HG03045 (cell line): ENCODE measurements at regions not wholly inside any gene's neighbourhood (a gene's known extent, or its start where the extent isn't known, plus 50 kb on each side); places are given as distances from the start of the nearest gene placed in this dataset.

ENCODE experiments used
- ATAC-seq: cut with Tn5 transposase; IDR thresholded peaks from one replicate; pipeline ENCODE4 v1.9.1; 2021; ENCODE audit warnings: mild to moderate bottlenecking, moderate library complexity; ENCODE audit not compliant: unreplicated experiment

GRCh38 chr17:70857351-70857750 lies 688.0 kb downstream of the KCNJ2 start:
- no peak for ATAC-seq

GRCh38 chr17:70859829-70860228 lies 690.5 kb downstream of the KCNJ2 start:
- ATAC-seq = no peak

GRCh38 chr17:70862295-70862694 lies 693.0 kb downstream of the KCNJ2 start:
- no peak for ATAC-seq

DNA sequence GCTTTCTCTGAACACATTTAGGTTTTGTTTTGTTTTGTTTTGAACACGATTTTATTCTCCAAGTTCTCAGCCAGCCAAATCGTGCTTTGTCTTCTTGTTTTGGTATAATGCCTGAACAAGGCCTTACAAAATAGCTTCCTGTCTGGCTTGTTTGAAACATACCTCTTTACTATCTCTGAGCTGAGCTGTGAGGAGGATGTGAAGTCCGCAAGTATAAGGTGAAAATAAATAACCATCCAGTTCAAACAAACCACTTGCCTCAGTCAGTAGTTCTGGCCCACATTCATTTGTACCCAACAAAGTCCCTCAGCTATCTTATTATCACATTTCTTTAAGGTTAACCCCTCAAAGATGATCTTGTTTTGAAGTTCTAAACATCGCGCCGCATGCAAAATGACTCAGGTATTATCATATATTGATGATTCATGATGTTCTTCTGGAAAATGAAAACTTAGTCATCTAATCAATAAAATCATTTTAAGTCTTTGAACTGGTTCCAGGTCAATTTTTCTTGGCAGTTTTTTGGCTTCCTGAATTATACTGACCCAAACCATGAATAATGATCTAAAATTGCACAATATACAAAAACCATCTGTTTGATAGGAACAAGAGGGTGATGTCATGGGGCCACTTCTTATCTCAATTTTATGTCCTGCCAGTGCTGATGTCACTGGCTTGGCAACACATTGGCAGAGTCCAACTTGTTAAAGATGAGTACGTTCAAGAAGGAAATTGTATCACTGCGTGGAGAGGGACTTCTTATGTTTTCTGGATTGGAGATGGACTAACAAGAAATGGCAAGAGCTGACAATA lies 694.3 kb downstream of the KCNJ2 start:
- no peak for ATAC-seq

DNA sequence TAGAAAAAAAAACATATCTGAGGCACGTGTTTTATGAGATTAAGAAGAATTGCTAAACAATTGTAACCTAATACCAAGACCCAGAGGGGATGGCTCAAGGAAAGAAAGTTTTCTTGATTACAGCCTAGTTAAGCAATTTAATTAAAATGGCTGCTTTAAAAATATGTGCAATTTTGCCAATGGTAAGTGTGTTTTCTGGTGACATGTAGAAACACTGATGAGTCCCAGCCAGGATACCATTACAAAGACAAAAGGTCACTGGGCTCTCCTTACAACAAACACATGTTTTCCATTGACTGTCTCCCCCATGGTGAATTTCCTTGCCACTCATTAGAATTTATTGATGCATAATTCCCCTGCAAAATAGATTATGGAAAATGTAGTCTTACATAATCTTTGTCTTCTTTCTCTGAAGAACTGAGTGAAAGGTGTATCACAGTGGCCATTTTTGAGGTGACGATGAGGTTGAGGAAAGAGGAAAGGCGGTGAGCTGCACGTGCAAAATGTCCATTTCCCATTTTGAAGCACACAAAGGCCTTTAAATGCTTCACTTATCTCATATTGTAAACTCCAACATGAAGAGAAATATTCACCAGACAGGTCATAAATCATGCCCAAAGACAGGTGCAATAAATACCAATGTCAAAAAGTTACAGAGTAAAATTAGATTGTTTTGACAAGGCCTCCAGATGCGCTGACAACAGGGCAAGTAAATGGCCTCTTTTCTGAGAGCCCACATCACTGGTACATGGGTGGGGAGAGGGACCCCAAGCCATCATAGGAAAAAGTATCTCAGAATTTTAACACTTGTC lies 696.9 kb downstream of the KCNJ2 start:
- no peak for ATAC-seq

DNA sequence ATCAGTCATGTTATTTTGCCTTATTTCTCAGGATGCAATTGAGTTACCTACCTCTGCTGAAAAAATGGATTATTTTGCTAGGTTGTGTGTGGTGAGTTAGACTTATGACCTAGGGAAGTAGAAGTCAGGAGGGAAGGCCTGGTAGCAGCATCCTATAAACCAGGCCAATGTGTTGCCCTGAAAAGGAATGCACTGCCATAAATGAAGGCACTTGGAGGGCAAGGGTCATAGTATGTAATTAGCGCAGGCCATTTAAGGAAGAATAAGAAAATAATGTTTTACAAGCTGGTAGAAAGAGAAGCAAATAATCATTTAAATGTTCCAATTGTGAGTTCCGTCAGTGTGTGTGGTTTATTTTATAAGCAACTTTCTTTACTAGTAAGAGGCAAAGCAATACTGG lies 698.8 kb downstream of the KCNJ2 start:
- ATAC-seq = no peak

GRCh38 chr17:70869402-70870085 lies 700.2 kb downstream of the KCNJ2 start:
- ATAC-seq = no peak

DNA sequence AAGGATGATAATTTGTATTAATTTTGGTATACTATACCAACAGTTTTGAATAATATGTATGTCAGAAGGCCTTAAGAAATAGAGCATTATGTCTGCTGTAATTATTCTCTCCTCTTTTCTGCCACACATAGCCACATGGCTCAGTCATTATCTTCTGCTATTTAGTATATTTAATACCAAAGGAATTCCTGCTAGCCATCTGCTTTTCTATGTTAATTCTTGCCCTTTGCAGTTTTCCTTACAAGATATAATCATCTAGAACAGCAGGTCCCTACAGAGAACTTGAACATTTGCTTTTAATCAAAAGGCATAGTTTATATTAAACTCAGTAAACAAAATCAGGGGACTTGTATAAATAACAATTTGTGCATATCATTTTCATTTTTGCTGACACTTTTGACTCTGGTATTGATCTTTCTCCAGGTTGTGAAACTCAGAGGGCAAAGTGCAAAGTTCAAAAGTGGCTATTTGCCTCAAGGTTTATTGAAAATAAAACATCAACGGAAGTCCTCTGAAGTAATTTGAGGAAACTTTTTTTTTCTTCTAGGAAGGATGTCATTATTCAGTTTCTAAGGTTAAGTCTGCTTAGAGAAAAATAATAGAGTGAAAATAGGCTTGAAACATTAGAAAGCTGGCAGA lies 702.0 kb downstream of the KCNJ2 start:
- no peak for ATAC-seq

DNA sequence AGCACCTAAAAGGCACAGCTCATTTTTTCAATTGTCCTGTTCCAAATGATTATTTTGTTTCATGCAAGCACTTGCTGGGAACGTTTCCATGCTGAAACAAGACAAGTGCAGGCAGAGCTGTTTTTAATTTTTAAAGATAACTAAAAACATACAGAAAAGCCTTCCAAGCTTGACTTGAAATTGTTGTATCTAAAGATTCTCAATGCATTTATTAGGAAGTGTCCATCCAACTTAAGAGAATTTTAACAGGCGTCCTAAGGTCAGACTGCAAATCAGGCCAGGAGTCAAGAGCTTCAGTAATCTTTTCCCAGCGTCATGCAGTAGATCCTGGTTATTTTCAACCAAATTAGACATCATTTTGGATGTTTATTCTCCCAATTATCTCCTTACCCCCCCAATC lies 702.8 kb downstream of the KCNJ2 start:
- no peak for ATAC-seq

DNA sequence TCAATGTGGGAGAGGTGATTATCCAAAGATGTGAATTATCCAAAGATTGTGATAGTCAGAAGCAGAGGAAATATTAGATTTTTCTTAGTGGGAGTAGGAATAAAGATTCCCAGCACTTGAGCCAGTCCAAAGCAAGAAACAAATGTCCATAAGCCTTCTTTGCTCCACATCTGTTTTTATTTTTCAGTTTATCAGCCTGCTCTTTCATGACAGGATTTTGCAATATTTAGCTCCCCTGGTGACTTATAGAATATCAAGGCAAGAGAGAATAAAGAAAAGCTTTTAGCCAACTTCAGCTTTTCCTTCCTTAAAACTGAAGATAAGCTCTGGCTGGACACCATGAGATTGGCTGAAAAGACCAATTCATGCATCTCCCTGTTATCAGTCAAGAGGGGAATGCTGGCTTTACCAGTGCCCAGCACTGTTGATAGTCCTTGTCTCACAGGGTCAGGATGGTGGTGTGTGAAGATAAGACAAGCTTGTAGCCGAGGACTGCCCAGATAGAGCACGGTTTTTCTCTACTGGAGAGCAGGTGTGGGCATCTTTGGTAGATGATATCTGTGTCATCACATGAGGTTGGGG lies 706.5 kb downstream of the KCNJ2 start:
- ATAC-seq = no peak

DNA sequence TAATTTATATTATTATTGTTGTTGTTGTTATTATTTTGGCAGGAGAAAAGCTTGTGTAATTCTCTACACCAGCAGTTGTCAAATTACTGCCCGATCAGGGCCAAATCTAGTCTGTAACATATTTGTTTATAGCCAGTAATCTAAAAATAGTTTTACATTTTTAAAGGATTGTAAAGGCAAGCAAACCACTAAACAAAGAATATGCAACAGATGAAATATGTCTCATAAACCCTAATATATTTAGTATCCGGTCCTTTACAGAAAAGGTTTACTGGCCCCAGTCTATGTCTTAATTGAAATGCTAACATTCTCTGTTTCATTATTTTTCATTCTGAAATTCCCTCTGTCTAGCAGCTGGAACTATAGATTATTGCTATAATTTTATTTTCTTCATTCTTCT lies 709.5 kb downstream of the KCNJ2 start:
- ATAC-seq = no peak

- no peak for ATAC-seq
Observed at GRCh38 chr17:70879401-70879800, 710.1 kb downstream of the KCNJ2 start.

GRCh38 chr17:70881093-70881492 lies 711.8 kb downstream of the KCNJ2 start:
- no peak for ATAC-seq

DNA sequence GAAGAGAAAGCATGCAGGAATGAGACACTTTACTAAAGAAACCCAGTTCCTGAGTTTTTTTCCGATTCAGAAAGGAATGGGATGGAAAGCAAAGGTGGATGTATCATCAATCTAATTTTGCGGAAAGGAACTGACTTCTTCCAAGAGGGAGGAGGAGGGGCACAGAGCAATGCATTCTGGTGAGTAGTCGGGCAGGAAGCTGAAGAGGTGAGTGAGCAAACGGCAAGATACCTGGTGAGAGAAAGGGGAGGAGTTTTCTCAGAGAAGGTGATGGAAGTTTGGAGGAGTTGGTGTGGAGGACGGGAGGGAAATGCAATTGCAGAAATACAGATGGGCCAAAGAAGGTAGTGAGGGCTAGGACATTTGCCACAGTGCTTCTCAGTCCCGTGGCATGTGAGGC lies 713.2 kb downstream of the KCNJ2 start:
- ATAC-seq = no peak

DNA sequence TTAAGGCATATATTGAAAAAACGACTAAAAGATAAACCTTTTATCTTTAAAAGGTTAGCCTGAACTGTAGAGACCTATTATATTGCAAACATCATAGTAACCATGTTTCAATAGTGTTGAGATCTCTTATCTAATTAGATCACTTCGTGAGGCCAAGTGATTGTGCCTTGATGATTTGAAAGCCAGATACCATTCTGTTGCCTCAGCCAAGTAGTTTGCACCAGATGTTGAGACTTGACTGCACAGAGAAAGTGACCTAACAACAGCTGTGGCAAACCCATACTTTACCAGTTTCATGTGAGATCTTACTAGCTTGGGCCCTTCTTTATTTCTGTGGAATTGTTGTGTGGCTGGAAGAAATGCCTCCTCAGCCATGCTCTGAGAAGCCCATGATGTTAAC lies 717.3 kb downstream of the KCNJ2 start:
- ATAC-seq = no peak

DNA sequence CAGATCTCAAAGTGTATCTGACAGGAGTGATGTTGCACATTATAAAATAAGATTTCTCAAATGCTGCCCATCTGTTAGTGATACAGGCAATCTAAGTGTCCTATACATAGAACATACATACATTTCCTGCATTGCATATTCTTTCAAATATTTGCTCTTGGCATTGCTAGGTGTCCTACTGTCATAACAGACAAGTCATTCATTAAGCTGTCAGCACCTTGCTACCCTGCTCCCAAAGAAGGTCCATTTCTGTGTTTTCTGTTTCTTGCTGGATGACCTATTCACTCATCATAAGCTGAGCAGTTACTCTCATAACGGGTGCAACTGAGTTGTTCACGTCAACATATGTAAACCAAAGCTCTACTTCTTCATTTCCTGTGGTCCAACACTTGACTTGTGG lies 719.0 kb downstream of the KCNJ2 start:
- ATAC-seq = no peak

DNA sequence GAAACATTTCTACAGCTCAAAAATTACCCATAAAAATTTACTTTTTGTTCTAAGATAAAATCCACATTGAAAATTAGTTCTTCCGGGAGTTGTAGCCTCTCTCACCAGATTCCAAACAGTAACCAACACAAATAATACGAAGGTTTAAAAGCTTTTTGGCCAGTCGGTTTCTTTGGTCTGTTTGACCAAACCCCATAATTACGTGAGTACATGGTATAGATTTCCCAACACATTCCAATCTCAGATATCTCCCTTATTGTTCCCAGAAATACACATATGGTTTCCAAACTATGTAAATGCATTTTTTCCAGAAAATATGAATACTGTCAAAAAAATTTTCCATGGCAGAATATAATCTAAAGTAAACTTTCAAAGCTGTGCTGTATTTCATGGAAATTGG lies 722.0 kb downstream of the KCNJ2 start:
- ATAC-seq = no peak

DNA sequence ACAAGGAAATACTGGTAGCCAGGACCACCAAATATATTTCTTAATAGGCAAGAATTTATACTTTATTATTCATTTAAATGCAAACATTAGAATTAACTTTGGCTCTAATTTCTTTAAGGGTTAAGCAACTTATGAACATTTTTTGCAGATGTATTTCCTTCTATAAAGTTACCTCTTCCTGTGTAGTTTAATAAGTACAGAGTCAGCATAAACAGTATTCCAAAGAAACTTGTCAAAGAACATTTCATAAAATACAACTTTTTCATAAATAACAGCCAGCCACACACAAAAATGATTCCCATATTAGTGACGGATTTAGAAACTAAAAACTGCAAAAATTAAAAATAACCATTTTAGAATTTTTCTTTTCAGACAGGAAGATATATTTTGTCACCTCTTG lies 723.2 kb downstream of the KCNJ2 start:
- no peak for ATAC-seq

GRCh38 chr17:70896843-70897242 lies 727.5 kb downstream of the KCNJ2 start:
- ATAC-seq = no peak

DNA sequence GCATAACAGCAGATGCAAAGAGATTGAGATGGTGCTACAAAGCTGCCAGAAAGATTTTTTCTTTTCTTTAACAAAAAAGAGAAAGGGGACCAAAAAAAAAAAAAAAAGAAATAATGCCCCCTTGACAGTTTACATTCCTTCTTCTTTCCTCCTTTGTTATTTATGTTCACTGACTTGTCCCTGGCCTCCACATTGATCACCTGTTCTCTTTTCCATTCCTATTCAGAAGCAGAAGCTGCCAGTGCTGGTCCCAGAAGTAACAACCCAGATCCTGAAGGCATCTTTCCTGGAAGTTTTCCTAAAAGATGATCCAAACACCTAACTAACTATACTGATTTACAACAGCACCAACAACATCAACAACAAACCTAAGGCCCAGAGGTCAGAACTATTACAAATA lies 728.1 kb downstream of the KCNJ2 start:
- ATAC-seq = no peak

DNA sequence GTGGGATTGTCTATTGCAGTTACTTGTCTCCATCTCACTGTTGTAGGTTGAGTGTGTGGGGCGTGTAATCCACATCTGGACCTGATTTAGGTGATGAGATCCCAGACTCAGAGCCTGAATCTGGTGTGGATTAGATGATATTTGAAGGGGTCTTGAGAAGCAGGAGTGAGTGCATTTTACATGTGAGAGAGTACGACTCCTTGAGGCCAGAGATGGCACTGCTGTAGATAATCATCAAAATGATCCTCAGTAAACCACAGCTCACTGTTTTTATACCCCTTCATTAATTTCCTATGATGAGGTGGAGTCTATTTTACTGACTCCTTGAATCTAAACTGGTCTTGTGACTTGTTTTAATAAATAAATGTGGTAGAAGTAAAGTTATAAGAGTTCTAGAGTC lies 732.5 kb downstream of the KCNJ2 start:
- no peak for ATAC-seq
